ENCODE measurements at regions not wholly inside any gene's neighbourhood (a gene's known extent, or its start where the extent isn't known, plus 50 kb on each side); places are given as distances from the start of the nearest gene placed in this dataset.

DNA sequence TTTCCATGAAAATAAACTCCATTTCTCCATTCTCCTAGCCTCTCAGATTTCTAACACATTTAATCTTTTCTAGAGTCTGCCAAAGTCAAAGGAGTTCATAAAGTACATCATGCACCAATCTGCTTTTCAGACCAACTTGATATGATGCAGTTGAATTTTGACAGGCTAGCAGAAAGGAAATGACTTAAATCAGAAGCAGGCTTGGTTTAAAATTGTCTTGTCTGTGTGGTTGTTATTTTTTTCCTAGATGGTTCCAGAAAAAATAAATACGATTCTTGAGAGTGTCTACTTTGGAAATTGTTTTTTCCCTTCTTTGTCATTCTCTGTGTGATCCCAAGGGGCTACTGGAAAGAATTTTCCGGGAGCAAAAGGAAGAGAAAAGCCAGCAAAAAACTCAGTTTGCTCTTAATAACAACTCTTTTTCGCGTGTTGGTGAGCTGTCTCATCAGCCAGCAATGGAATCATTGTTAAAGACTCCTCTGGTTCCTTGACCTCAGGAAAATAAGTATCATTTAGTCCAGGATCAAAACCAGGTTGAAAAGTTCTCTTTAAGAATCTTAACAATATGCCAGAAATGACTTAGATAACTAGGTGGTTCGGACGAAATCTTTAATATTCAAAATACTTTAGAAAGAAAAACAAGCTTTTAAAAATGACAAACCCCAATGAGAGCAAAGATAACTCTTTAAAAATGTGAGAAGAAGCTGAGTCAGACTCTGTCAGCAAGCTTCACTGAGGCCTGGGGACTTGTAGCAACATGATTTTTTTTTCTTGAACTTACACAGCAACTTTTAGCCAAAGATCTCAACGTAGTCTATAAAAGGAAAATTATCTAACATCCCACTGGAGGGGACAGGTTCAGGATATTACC, 49.7 kb upstream of the GAB1 start:
- TF ChIP-seq EZH2 (IDR thresholded peaks at IDR 0.05; ENCODE audit: borderline replicate concordance, low read depth, low read length, severe bottlenecking) (no peak), POLR2A (IDR thresholded peaks at IDR 0.05; ENCODE audit: low read depth, low read length) (no peak), POLR2AphosphoS5 (IDR thresholded peaks at IDR 0.05; ENCODE audit: insufficient read depth, low read depth, low read length) (no peak), GATA2 (IDR thresholded peaks at IDR 0.05; ENCODE audit: insufficient read depth, insufficient read length, low read depth, low read length) (no peak), MYC (IDR thresholded peaks at IDR 0.05; ENCODE audit: low read depth, low read length) (no peak)
- TF ChIP-seq, protein P1, sequence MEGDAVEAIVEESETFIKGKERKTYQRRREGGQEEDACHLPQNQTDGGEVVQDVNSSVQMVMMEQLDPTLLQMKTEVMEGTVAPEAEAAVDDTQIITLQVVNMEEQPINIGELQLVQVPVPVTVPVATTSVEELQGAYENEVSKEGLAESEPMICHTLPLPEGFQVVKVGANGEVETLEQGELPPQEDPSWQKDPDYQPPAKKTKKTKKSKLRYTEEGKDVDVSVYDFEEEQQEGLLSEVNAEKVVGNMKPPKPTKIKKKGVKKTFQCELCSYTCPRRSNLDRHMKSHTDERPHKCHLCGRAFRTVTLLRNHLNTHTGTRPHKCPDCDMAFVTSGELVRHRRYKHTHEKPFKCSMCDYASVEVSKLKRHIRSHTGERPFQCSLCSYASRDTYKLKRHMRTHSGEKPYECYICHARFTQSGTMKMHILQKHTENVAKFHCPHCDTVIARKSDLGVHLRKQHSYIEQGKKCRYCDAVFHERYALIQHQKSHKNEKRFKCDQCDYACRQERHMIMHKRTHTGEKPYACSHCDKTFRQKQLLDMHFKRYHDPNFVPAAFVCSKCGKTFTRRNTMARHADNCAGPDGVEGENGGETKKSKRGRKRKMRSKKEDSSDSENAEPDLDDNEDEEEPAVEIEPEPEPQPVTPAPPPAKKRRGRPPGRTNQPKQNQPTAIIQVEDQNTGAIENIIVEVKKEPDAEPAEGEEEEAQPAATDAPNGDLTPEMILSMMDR (IDR thresholded peaks at IDR 0.05; ENCODE audit: extremely low read depth in 1 of 2, insufficient read depth in 1 of 2, low read depth in 1 of 2, low read length in 2 of 2), result no peak
- TF ChIP-seq, protein P2, sequence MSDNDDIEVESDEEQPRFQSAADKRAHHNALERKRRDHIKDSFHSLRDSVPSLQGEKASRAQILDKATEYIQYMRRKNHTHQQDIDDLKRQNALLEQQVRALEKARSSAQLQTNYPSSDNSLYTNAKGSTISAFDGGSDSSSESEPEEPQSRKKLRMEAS (IDR thresholded peaks at IDR 0.05; ENCODE audit: insufficient read depth, insufficient read length), result no peak

All from endothelial cell of umbilical vein (primary cell).